ENCODE measurements at regions not wholly inside any gene's neighbourhood (a gene's known extent, or its start where the extent isn't known, plus 50 kb on each side); places are given as distances from the start of the nearest gene placed in this dataset.
"Not testable (repeated sequence)": the region's sequence is repeated elsewhere in the genome, so short reads cannot be mapped to it uniquely, and the experiment has no call there.

- DNase-seq = peak in 1 of 2 experiments; percentile 11
Measured at GRCh38 chr22:22745225-22746060, 101.0 kb downstream of the GGTLC2 start.

GRCh38 chr22:22746061-22746962, 101.9 kb downstream of the GGTLC2 start:
- no peak for DNase-seq

GRCh38 chr22:22746963-22747933, 102.8 kb downstream of the GGTLC2 start:
- DNase-seq = no peak

- DNase-seq = peak in 1 of 2 experiments; percentile 16
Measured at GRCh38 chr22:22748297-22748743, 103.9 kb downstream of the GGTLC2 start.

GRCh38 chr22:22748756-22749155, 104.3 kb downstream of the GGTLC2 start:
- no peak for DNase-seq

GRCh38 chr22:22749167-22749758, 104.8 kb downstream of the GGTLC2 start:
- DNase-seq = no peak

- no peak for DNase-seq
Measured at GRCh38 chr22:22750335-22751042, 106.1 kb downstream of the GGTLC2 start.

GRCh38 chr22:22751043-22751603, 106.7 kb downstream of the GGTLC2 start:
- DNase-seq = no peak

- DNase-seq = no peak
Measured at GRCh38 chr22:22752199-22752555, 107.8 kb downstream of the GGTLC2 start.

GRCh38 chr22:22752556-22753477, 108.4 kb downstream of the GGTLC2 start:
- DNase-seq = no peak

- peak; percentile 41 to 49 for DNase-seq
Measured at GRCh38 chr22:22753526-22754267, 109.3 kb downstream of the GGTLC2 start.

GRCh38 chr22:22754268-22754657, 109.8 kb downstream of the GGTLC2 start:
- DNase-seq = no peak

GRCh38 chr22:22754961-22755777, 110.8 kb downstream of the GGTLC2 start:
- no peak for DNase-seq

GRCh38 chr22:22755778-22756100, 111.3 kb downstream of the GGTLC2 start:
- DNase-seq = no peak

GRCh38 chr22:22756109-22756508, 111.7 kb downstream of the GGTLC2 start:
- DNase-seq = no peak

GRCh38 chr22:22756551-22757201, 112.3 kb downstream of the GGTLC2 start:
- DNase-seq = not testable (repeated sequence)

GRCh38 chr22:22758101-22758807, 113.8 kb downstream of the GGTLC2 start:
- DNase-seq = not testable (repeated sequence)
